Choroid plexus epithelial cell (primary cell): ENCODE measurements at regions not wholly inside any gene's neighbourhood (a gene's known extent, or its start where the extent isn't known, plus 50 kb on each side); places are given as distances from the start of the nearest gene placed in this dataset.
"Not testable (repeated sequence)": the region's sequence is repeated elsewhere in the genome, so short reads cannot be mapped to it uniquely, and the experiment has no call there.

Experiments
- DNase-seq: peaks from one replicate; pipeline ENCODE4 v3.0.0-alpha.2; 2010; ENCODE audit warnings: low read depth
- H3K4me3 ChIP-seq: 2 replicates; pipeline ENCODE4 v1.5.1; 2011; ENCODE audit warnings: low read depth, mild to moderate bottlenecking, control low read depth, low read length, moderate library complexity
- TF ChIP-seq, protein P1 (sequence below): conservative IDR thresholded peaks from 2 replicates; pipeline ENCODE4 v1.5.1; 2011; ENCODE audit warnings: low read depth, mild to moderate bottlenecking, control low read depth, inconsistent platforms, low read length, moderate library complexity

DNA sequence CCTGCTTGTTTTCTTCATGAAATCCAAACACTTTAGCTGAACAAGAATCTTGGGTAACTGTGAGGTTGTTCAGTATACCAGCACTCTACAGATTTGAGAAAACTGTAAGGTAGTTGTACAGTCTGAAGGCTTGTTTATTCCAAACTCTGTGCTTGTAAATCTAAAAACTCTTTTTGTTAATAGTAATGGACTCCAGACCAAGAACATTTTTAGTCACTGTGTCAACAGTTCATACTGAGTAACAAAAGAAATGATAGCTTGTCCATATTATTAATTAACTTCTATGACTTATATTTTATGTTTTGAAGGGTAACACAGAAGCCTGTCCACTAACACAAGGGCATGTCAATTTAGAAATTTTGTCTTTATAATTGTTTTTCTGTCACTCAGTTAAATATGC, 72.2 kb upstream of the KYNU start:
- TF ChIP-seq, protein P1, sequence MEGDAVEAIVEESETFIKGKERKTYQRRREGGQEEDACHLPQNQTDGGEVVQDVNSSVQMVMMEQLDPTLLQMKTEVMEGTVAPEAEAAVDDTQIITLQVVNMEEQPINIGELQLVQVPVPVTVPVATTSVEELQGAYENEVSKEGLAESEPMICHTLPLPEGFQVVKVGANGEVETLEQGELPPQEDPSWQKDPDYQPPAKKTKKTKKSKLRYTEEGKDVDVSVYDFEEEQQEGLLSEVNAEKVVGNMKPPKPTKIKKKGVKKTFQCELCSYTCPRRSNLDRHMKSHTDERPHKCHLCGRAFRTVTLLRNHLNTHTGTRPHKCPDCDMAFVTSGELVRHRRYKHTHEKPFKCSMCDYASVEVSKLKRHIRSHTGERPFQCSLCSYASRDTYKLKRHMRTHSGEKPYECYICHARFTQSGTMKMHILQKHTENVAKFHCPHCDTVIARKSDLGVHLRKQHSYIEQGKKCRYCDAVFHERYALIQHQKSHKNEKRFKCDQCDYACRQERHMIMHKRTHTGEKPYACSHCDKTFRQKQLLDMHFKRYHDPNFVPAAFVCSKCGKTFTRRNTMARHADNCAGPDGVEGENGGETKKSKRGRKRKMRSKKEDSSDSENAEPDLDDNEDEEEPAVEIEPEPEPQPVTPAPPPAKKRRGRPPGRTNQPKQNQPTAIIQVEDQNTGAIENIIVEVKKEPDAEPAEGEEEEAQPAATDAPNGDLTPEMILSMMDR: no peak
- DNase-seq: no peak
- H3K4me3 ChIP-seq: no peak overlapping the region

DNA sequence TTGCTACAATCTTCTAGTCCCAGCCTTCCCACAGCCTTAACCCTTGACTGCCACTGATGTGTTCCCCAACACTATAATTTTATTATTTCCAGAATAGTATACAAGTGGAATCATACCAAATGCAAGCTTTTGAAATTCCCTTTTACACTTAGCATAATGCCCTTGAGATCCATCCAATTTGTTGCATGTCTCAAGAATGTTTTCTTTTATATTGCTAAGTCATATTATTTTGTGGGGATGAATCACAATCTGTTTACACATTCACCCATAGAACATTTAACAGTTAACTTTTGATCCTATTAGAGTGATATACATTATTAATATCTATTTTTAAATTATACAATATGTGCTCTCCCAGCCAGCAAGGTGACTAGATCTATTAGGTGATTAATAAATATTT, 74.3 kb upstream of the KYNU start:
- no peak for DNase-seq
- H3K4me3 ChIP-seq: no peak overlapping the region
- TF ChIP-seq, protein P1: no peak

DNA sequence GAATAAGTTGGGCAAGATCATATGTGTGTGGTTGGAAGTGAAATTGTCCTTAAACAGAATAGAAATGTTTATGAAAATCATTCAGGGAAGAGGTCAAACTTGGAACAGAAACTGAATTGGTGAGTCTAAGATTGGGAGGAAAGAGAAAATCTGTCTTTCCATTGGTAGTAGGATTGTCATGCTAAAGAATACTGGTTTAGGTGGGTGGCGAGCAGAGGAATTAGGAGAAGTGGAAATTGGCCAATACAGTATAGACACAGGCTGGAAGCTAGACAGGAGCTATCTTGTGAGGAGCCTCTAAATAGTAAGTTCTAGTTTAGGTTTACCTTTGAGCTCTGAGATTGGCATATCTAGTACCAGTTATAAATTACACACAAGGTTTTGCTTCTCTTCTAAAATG, 80.9 kb upstream of the KYNU start:
- no peak for DNase-seq
- no peak overlapping the region for H3K4me3 ChIP-seq
- TF ChIP-seq, protein P1: no peak

DNA sequence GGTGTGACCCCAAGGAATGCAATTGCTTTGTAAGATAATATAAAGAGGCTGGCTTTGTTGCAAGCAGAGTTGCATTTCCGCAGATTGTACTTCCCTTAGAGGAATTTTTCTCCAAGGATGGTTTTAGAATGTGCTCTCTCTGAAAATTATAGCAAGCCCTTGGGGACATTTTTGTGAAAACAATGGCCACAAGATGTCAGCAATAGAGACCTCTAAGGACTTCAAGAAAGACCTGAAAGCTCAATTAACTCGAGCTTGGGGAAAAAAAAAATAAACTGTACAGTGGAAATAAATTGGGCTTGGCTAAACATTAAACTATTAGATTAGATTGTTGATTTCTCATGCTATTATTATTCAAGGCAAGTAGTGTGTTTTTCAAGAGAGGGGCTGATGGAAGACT, 81.3 kb upstream of the KYNU start:
- no peak overlapping the region for H3K4me3 ChIP-seq
- no peak for DNase-seq
- TF ChIP-seq, protein P1: no peak

DNA sequence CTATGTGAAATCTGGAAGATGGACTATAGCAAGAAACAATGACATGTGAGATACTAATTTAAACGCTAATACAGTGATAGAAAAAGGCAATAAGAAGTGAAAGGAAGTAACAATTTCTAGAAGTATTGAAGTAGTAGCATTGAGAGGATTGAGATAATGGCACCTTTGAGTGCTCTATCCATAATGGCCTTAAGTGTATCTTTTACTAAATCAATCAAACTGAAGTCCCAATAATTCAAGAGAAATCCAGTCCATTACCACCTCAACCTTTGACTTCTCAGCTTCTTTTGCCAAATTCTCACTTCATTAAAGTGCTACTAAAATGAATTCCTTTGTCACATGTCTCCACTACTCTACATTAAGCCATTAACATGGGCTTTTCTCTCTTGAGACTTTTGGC, 82.6 kb upstream of the KYNU start:
- no peak overlapping the region for H3K4me3 ChIP-seq
- DNase-seq: no peak
- TF ChIP-seq, protein P1: no peak

DNA sequence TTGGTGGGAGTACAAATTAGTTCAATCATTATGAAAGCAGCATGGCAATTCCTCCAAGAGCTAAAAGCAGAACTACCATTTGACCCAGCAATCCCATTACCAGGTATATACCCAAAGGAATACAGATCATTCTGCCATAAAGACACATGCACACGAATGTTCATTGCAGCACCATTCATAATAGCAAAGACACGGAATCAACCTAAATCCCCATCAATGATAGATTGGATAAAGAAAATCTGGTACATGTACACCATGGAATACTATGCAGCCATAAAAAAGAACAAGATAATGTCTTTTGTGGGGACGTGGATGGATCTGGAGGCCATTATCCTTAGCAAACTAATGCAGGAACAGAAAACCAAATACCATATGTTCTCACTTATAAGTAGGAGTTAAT, 85.1 kb upstream of the KYNU start:
- H3K4me3 ChIP-seq, DNase-seq: not testable (repeated sequence)

DNA sequence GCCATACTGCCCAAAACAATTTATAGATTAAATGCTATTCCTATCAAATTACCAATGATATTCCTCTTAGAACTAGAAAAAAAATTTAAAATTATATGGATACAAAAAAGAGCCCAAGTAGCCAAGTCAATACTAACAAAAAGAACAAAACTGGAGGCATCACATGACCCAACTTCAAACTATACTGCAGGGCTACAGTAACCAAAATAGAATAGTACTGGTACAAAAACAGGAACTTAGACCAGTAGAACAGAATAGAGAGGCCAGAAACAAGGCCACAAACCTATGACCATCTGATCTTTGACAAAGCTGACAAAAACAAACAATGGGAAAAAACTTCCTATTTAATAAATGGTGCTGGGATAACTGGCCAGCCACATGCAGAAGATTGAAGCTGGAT, 86.1 kb upstream of the KYNU start:
- TF ChIP-seq, protein P1: no peak
- no peak overlapping the region for H3K4me3 ChIP-seq
- no peak for DNase-seq
